SW480 (cell line): ENCODE measurements at regions not wholly inside any gene's neighbourhood (a gene's known extent, or its start where the extent isn't known, plus 50 kb on each side); places are given as distances from the start of the nearest gene placed in this dataset.
A peak's percentile ranks its signal among the peaks of the same experiment; 100 is the strongest.
"Not testable (repeated sequence)": the region's sequence is repeated elsewhere in the genome, so short reads cannot be mapped to it uniquely, and the experiment has no call there.

Experiments used
- DNase-seq: peaks from one replicate; pipeline ENCODE4 v3.0.0-alpha.2; 2016; ENCODE audit warnings: low spot score

- DNase-seq, result peak; percentile 71
Measured at GRCh38 chr12:28023156-28023887, 50.8 kb upstream of the PTHLH start.

- DNase-seq, result no peak
Measured at GRCh38 chr12:28024231-28024995, 51.9 kb upstream of the PTHLH start.

GRCh38 chr12:28025821-28026505 is 53.4 kb upstream of the PTHLH start:
- DNase-seq, result no peak

GRCh38 chr12:28026701-28027100 is 54.2 kb upstream of the PTHLH start:
- DNase-seq, result peak; percentile 67

- DNase-seq, result no peak
Measured at GRCh38 chr12:28027328-28027727, 54.8 kb upstream of the PTHLH start.

GRCh38 chr12:28027947-28028724 is 55.6 kb upstream of the PTHLH start:
- no peak for DNase-seq

GRCh38 chr12:28032811-28033537 is 60.4 kb upstream of the PTHLH start:
- DNase-seq, result peak; percentile 86

- no peak for DNase-seq
Measured at GRCh38 chr12:28033538-28033915, 61.0 kb upstream of the PTHLH start.

- DNase-seq, result no peak
Measured at GRCh38 chr12:28034271-28034670, 61.7 kb upstream of the PTHLH start.

GRCh38 chr12:28035500-28035899 is 63.0 kb upstream of the PTHLH start:
- DNase-seq, result peak; percentile 54

GRCh38 chr12:28036940-28037339 is 64.4 kb upstream of the PTHLH start:
- DNase-seq, result no peak

- DNase-seq, result no peak
Measured at GRCh38 chr12:28040246-28040645, 67.7 kb upstream of the PTHLH start.

- DNase-seq, result not testable (repeated sequence)
Measured at GRCh38 chr12:28046600-28046999, 74.1 kb upstream of the PTHLH start.

- DNase-seq, result peak; percentile 54
Measured at GRCh38 chr12:28050606-28051005, 78.1 kb upstream of the PTHLH start.

GRCh38 chr12:28051516-28052354 is 79.2 kb upstream of the PTHLH start:
- DNase-seq, result peak; percentile 58

GRCh38 chr12:28053564-28053963 is 81.0 kb upstream of the PTHLH start:
- no peak for DNase-seq

GRCh38 chr12:28054583-28054982 is 82.0 kb upstream of the PTHLH start:
- DNase-seq, result no peak

- peak; percentile 96 for DNase-seq
Measured at GRCh38 chr12:28057856-28058615, 85.5 kb upstream of the PTHLH start.

- no peak for DNase-seq
Measured at GRCh38 chr12:28059220-28059619, 86.7 kb upstream of the PTHLH start.

GRCh38 chr12:28059668-28060067 is 87.1 kb upstream of the PTHLH start:
- no peak for DNase-seq
